B cell (primary cell): ENCODE measurements at regions not wholly inside any gene's neighbourhood (a gene's known extent, or its start where the extent isn't known, plus 50 kb on each side); places are given as distances from the start of the nearest gene placed in this dataset.

Experiments
- ATAC-seq: fragments of 200-7000 bp; cut with Tn5 transposase; one replicate; pipeline ENCODE4 v1.10.0; 2021; ENCODE audit warnings: low read depth, mild to moderate bottlenecking, moderate number of reproducible peaks, moderate library complexity
- CTCF ChIA-PET: fragments of 350-600 bp; sonication (Branson Sonifier 250); formaldehyde crosslinking; loops from one replicate; lab custom pipeline; 2021; ENCODE audit warnings: antibody characterized with exemption, inconsistent platforms; lab: Charles Lee
- POLR2A ChIA-PET: fragments of 350-600 bp; sonication (Branson Sonifier 250); formaldehyde crosslinking; loops from one replicate; lab custom pipeline; 2021; ENCODE audit warnings: antibody characterized with exemption; lab: Charles Lee
- DNase-seq: peaks from one replicate; pipeline ENCODE4 v3.0.0; 2013
- H2AFZ ChIP-seq: 2 replicates; pipeline ENCODE4 v1.6.1; 2012; ENCODE audit warnings: mild to moderate bottlenecking, low read depth, low read length; ENCODE audit not compliant: insufficient read depth, poor library complexity, severe bottlenecking
- H3K27ac ChIP-seq, 2 donors: 1 replicate in 1 of 2; 2 replicates in 1 of 2; pipeline ENCODE4 v1.5.1; 2012 to 2013; ENCODE audit warnings: low read length in 2 of 2, mild to moderate bottlenecking in 2 of 2, moderate library complexity in 1 of 2
- H3K27me3 ChIP-seq, 4 experiments: fragments of 200-600 bp in 1 of 4; sonication (generic) in 1 of 4; replicated peaks in 1 of 4; 1 replicate in 2 of 4; 2 replicates in 2 of 4; pipeline versions ENCODE4 v1.6.1 to v1.7.0; 2013 to 2016; ENCODE audit warnings: low read length in 3 of 4, mild to moderate bottlenecking in 2 of 4, mixed read lengths in 1 of 4, moderate library complexity in 1 of 4; ENCODE audit not compliant: insufficient read depth in 4 of 4, control insufficient read depth in 3 of 4; ENCODE audit errors: control extremely low read depth in 1 of 4
- H3K36me3 ChIP-seq, 2 experiments: replicated peaks in 1 of 2; 1 replicate in 1 of 2; 2 replicates in 1 of 2; pipeline versions ENCODE4 v1.6.1 to v1.7.1; 2013; ENCODE audit warnings: low read length in 1 of 2; ENCODE audit not compliant: insufficient read depth in 2 of 2, control insufficient read depth in 1 of 2; ENCODE audit errors: control extremely low read depth in 1 of 2, extremely low read depth in 1 of 2
- H3K4me1 ChIP-seq, 2 donors: fragments of 200-600 bp in 1 of 2; sonication (generic) in 1 of 2; 1 replicate in 1 of 2; 2 replicates in 1 of 2; pipeline versions ENCODE4 v1.5.1 to v1.6.1; 2013 to 2017; ENCODE audit warnings: low read length in 2 of 2; ENCODE audit not compliant: control insufficient read depth in 2 of 2, insufficient read depth in 2 of 2
- H3K4me2 ChIP-seq: replicated peaks from 2 replicates; pipeline ENCODE3; 2012; ENCODE audit warnings: mild to moderate bottlenecking, low read depth, low read length; ENCODE audit not compliant: poor library complexity, severe bottlenecking
- H3K4me3 ChIP-seq, 5 experiments: fragments of 200-600 bp in 1 of 5; sonication (generic) in 1 of 5; 1 replicate in 3 of 5; 2 replicates in 2 of 5; pipeline versions ENCODE4 v1.5.1 to v1.7.0; 2011 to 2016; ENCODE audit warnings: low read length in 4 of 5, mild to moderate bottlenecking in 4 of 5, low read depth in 2 of 5, control low read depth in 1 of 5, moderate library complexity in 1 of 5; ENCODE audit not compliant: insufficient read depth in 1 of 5; ENCODE audit errors: control extremely low read depth in 1 of 5, extremely low read depth in 1 of 5
- H3K79me2 ChIP-seq: fragments of 200-600 bp; sonication (generic); one replicate; pipeline ENCODE4 v1.6.0; 2016; ENCODE audit warnings: low read length; ENCODE audit not compliant: control insufficient read depth, insufficient read depth
- H3K9ac ChIP-seq: fragments of 200-600 bp; sonication (generic); 2 replicates; pipeline ENCODE4 v1.6.1; 2017; ENCODE audit warnings: mild to moderate bottlenecking, low read length, moderate library complexity
- H3K9me3 ChIP-seq, 3 donors: one replicate each; pipeline versions ENCODE4 v1.6.1 to v1.7.1; 2013; ENCODE audit warnings: low read length in 2 of 3; ENCODE audit not compliant: control insufficient read depth in 2 of 3, insufficient read depth in 1 of 3; ENCODE audit errors: control extremely low read depth in 1 of 3
- H4K20me1 ChIP-seq: 2 replicates; pipeline ENCODE4 v1.6.0; 2012; ENCODE audit warnings: mild to moderate bottlenecking, low read length; ENCODE audit not compliant: insufficient read depth, control insufficient read depth, poor library complexity, severe bottlenecking
- H3K27ac Mint-ChIP-seq: one replicate; pipeline ENCODE4 v1.8.0; 2021; ENCODE audit warnings: mixed read lengths
- H3K27me3 Mint-ChIP-seq: one replicate; pipeline ENCODE4 v1.8.0; 2021; ENCODE audit warnings: mixed read lengths
- H3K4me1 Mint-ChIP-seq: one replicate; pipeline ENCODE4 v1.8.0; 2021; ENCODE audit warnings: mixed read lengths
- H3K4me3 Mint-ChIP-seq: one replicate; pipeline ENCODE4 v1.8.0; 2021; ENCODE audit warnings: mixed read lengths
- H3K9me3 Mint-ChIP-seq: one replicate; pipeline ENCODE4 v1.8.0; 2022; ENCODE audit warnings: mixed read lengths; ENCODE audit not compliant: insufficient read depth
- EZH2 ChIP-seq: IDR thresholded peaks from 2 replicates; pipeline ENCODE4 v1.6.1; 2012; ENCODE audit warnings: borderline replicate concordance, low read depth, mild to moderate bottlenecking, moderate library complexity, low read length; ENCODE audit not compliant: insufficient read depth, poor library complexity, severe bottlenecking
- WGBS: methylation state at CpG from one replicate; pipeline ENCODE4 v1.1.5; 2013; ENCODE audit warnings: missing lambda C conversion rate; ENCODE audit not compliant: insufficient coverage; 5-methylcytosine and 5-hydroxymethylcytosine counted together
- intact Hi-C: fragments of 100-400 bp; cut with micrococcal nuclease; formaldehyde crosslinking; loops from one replicate; pipeline ENCODE4 v1.10.0; 2022
- TF ChIP-seq, protein P1 (sequence below): fragments of 200-600 bp; IDR thresholded peaks from one replicate; pipeline ENCODE4 v1.8.0; 2022; ENCODE audit warnings: antibody characterized with exemption, mild to moderate bottlenecking

DNA sequence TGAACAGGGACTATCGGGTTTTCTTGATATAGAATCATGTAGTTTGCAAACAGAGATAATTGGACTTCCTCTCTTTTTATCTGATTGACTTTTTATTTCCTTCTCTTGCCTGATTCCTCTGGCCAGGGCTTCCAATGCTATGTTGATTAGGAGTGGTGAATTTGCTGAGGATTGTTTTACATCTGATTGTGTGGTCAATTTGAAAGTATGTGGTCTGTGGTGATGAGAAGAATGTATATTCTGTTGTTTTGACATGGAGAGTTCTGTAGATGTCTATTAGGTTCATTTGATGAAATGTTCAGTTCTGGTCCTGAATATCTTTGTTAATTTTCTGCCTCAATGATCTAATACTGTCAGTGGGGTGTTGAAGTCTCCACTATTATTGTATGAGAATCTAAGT lies 713.2 kb upstream of the CCDC179 start:
- Histone ChIP-seq H3K27me3 (no peaks in the 10 kb centered on the region), H3K4me1 (peaks cover 0 to 4% of the 10 kb centered on the region in 2 donors), H3K4me2 (no peak overlapping the region), H3K4me3 (no peak overlapping the region), H3K27ac (no peak overlapping the region), H2AFZ (no peak overlapping the region), H3K79me2 (no peaks in the 10 kb centered on the region), H3K36me3 (no peaks in the 10 kb centered on the region), H4K20me1 (no peaks in the 10 kb centered on the region), H3K9ac (no peak overlapping the region), H3K9me3 (no peaks in the 10 kb centered on the region)
- Mint-ChIP-seq H3K27ac (no peak overlapping the region), H3K4me3 (no peak overlapping the region), H3K9me3 (peaks cover 2% of the 10 kb centered on the region), H3K4me1 (peaks cover 6% of the 10 kb centered on the region), H3K27me3 (no peaks in the 10 kb centered on the region)
- intact Hi-C loops: no loop called here
- POLR2A ChIA-PET: no interaction called here
- CTCF ChIA-PET: no interaction called here
- DNase-seq (no peak), ATAC-seq (no peak)
- TF ChIP-seq, protein P1, sequence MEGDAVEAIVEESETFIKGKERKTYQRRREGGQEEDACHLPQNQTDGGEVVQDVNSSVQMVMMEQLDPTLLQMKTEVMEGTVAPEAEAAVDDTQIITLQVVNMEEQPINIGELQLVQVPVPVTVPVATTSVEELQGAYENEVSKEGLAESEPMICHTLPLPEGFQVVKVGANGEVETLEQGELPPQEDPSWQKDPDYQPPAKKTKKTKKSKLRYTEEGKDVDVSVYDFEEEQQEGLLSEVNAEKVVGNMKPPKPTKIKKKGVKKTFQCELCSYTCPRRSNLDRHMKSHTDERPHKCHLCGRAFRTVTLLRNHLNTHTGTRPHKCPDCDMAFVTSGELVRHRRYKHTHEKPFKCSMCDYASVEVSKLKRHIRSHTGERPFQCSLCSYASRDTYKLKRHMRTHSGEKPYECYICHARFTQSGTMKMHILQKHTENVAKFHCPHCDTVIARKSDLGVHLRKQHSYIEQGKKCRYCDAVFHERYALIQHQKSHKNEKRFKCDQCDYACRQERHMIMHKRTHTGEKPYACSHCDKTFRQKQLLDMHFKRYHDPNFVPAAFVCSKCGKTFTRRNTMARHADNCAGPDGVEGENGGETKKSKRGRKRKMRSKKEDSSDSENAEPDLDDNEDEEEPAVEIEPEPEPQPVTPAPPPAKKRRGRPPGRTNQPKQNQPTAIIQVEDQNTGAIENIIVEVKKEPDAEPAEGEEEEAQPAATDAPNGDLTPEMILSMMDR: no peak
- no peak for TF ChIP-seq EZH2
- no CpG with 5 or more reads among the region's 1 CpG for WGBS

DNA sequence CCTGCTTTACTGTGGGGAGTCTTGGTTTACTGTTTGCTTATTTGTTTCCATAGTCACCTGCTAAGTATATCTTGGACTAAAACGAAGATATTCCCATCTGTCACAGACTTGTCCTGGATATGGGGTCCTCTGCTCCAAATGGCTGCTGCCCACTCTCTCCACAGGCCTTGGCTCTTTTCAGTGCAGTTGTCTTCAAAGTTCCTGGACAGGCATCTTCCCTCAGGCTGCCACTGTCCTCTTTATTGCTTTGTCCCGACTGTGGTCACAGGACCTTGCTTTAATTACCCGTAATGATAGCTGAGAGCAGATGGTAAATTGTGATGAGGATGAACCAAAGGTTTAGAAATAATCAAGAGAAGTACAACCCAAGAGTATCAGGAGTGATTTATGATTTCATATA lies 713.9 kb upstream of the CCDC179 start:
- no peaks in the 10 kb centered on the region for H4K20me1 ChIP-seq
- no peaks in the 10 kb centered on the region for H3K9me3 ChIP-seq
- no peak overlapping the region for H2AFZ ChIP-seq
- no peak overlapping the region for H3K9ac ChIP-seq
- H3K36me3 ChIP-seq: no peaks in the 10 kb centered on the region
- H3K79me2 ChIP-seq: no peaks in the 10 kb centered on the region
- intact Hi-C loops: no loop called here
- Mint-ChIP-seq H3K9me3 (peaks cover 2% of the 10 kb centered on the region), H3K27ac (no peak overlapping the region), H3K27me3 (no peaks in the 10 kb centered on the region), H3K4me3 (no peak overlapping the region), H3K4me1 (peaks cover 6% of the 10 kb centered on the region)
- ChIA-PET POLR2A (no interaction called here), CTCF (no interaction called here)
- H3K27ac ChIP-seq: no peak overlapping the region
- no peak for TF ChIP-seq EZH2
- TF ChIP-seq, protein P1: no peak
- no peak overlapping the region for H3K4me3 ChIP-seq
- ATAC-seq (no peak), DNase-seq (no peak)
- 50% methylated on average over 1 of the region's 3 CpGs for WGBS
- no peaks in the 10 kb centered on the region for H3K27me3 ChIP-seq
- peaks cover 0 to 4% of the 10 kb centered on the region in 2 donors for H3K4me1 ChIP-seq
- no peak overlapping the region for H3K4me2 ChIP-seq
